K562 (cell line): ENCODE measurements at regions not wholly inside any gene's neighbourhood (a gene's known extent, or its start where the extent isn't known, plus 50 kb on each side); places are given as distances from the start of the nearest gene placed in this dataset.

ENCODE experiments used
- ATAC-seq: fragments of 200-7000 bp; cut with Tn5 transposase; 3 replicates; pipeline ENCODE4 v1.9.1; 2020; ENCODE audit warnings: moderate library complexity
- BruUV-seq: library from RNA; stranded (reverse); fragments of 400-500 nt; replicated peaks from 2 replicates; lab custom pipeline; 2021; lab: Mats Ljungman, UMichigan
- CTCF ChIA-PET: fragments of 300-600 bp; formaldehyde crosslinking; extraction: SDS; loops from one replicate; lab custom pipeline; 2021; ENCODE audit warnings: low intra/inter-chr PET ratio; lab: Yijun Ruan, JAX
- POLR2A ChIA-PET: fragments of 300-600, 350-650 bp; sonication (Branson Sonifier 250); formaldehyde crosslinking; extraction: SDS; loops from one replicate; lab custom pipeline; 2021; ENCODE audit warnings: antibody characterized with exemption, inconsistent platforms; lab: Yijun Ruan, JAX
- DNase-seq, 4 experiments: peaks; one replicate each; pipeline versions ENCODE4 v3.0.0 to v3.0.0-alpha.2; 2011 to 2018; ENCODE audit warnings: low spot score in 3 of 4, mixed read lengths in 3 of 4; ENCODE audit errors: extremely low read depth in 1 of 4
- FAIRE-seq: peaks from 2 replicates; lab custom pipeline; 2011; peaks lifted over from hg19 to GRCh38; lab: Jason Lieb, UNC
- H2AFZ ChIP-seq: 2 replicates; pipeline ENCODE4 v1.6.0; 2011; ENCODE audit warnings: low read depth, low read length, control low read depth, inconsistent platforms
- H3K27ac ChIP-seq: fragments of 200-600 bp; 3 replicates; pipeline ENCODE4 v1.8.0; 2011; ENCODE audit warnings: low read depth, mild to moderate bottlenecking, control low read depth, inconsistent platforms, low read length, moderate library complexity, mixed read lengths; ENCODE audit errors: extremely low read depth
- H3K27me3 ChIP-seq, 2 experiments: fragments of 300-600 bp in 1 of 2; 2 replicates in 1 of 2; 3 replicates in 1 of 2; pipeline versions ENCODE4 v1.6.0 to v1.8.0; 2011; ENCODE audit warnings: inconsistent platforms in 2 of 2, low read length in 2 of 2, mild to moderate bottlenecking in 1 of 2, mixed read lengths in 1 of 2, moderate library complexity in 1 of 2; ENCODE audit not compliant: control insufficient read depth in 2 of 2, insufficient read depth in 2 of 2
- H3K36me3 ChIP-seq: fragments of 300-600 bp; 3 replicates; pipeline ENCODE4 v1.8.0; 2011; ENCODE audit warnings: mild to moderate bottlenecking, low read length, inconsistent platforms; ENCODE audit not compliant: control insufficient read depth, insufficient read depth
- H3K4me1 ChIP-seq, 2 experiments: fragments of 200-600 bp in 1 of 2; replicated peaks in 1 of 2; 2 replicates in 1 of 2; 3 replicates in 1 of 2; pipeline versions ENCODE4 v1.5.1 to v1.8.0; 2011; ENCODE audit warnings: inconsistent platforms in 2 of 2, low read length in 2 of 2, mild to moderate bottlenecking in 1 of 2, mixed read lengths in 1 of 2, moderate library complexity in 1 of 2; ENCODE audit not compliant: control insufficient read depth in 2 of 2, insufficient read depth in 2 of 2
- H3K4me2 ChIP-seq: 2 replicates; pipeline ENCODE4 v1.6.1; 2011; ENCODE audit warnings: low read length, control low read depth, inconsistent platforms, mixed read lengths; ENCODE audit not compliant: insufficient read depth
- H3K4me3 ChIP-seq: fragments of 200-600 bp; sonication (generic), shearing (Covaris generic); 2 replicates; pipeline ENCODE4 v1.5.1; 2016; ENCODE audit warnings: control low read depth, inconsistent platforms
- H3K79me2 ChIP-seq: fragments of 200-600 bp; 3 replicates; pipeline ENCODE4 v1.8.0; 2011; ENCODE audit warnings: low read length, inconsistent platforms; ENCODE audit not compliant: control insufficient read depth, insufficient read depth
- H3K9ac ChIP-seq, 2 experiments: 2 replicates each; pipeline versions ENCODE4 v1.6.0 to v1.6.1; 2011; ENCODE audit warnings: low read depth in 2 of 2, low read length in 2 of 2, control low read depth in 1 of 2, inconsistent platforms in 1 of 2, mild to moderate bottlenecking in 1 of 2, mixed read lengths in 1 of 2; ENCODE audit not compliant: insufficient read depth in 1 of 2
- H3K9me1 ChIP-seq: one replicate; pipeline ENCODE4 v1.6.0; 2011; ENCODE audit warnings: inconsistent platforms, mild to moderate bottlenecking, low read length, moderate library complexity; ENCODE audit not compliant: control insufficient read depth, insufficient read depth
- H3K9me3 ChIP-seq: replicated peaks from 2 replicates; pipeline ENCODE4 v1.5.1; 2011; ENCODE audit warnings: low read depth, low read length, inconsistent platforms; ENCODE audit not compliant: control insufficient read depth, insufficient read depth
- H4K20me1 ChIP-seq: replicated peaks from 2 replicates; pipeline ENCODE4 v1.6.1; 2011; ENCODE audit warnings: low read length, inconsistent platforms, mixed read lengths; ENCODE audit not compliant: control insufficient read depth, insufficient read depth
- DIDO1 ChIP-seq: fragments of 450-650 bp; IDR thresholded peaks from 2 replicates; pipeline ENCODE4 v1.6.1; 2016; ENCODE audit warnings: low read depth, missing biosample characterization, missing genetic modification characterization
- HEY1 ChIP-seq: fragments of 250-450 bp; sonication (Bioruptor Pico); IDR thresholded peaks from 2 replicates; pipeline ENCODE4 v1.5.0; 2020; ENCODE audit warnings: mild to moderate bottlenecking, moderate library complexity, borderline replicate concordance
- ILK ChIP-seq: fragments of 450-650 bp; IDR thresholded peaks from 2 replicates; pipeline ENCODE4 v1.6.1; 2016; ENCODE audit warnings: missing genetic modification characterization, low read depth, mild to moderate bottlenecking, missing compliant biosample characterization, moderate library complexity, borderline replicate concordance
- KLF13 ChIP-seq: fragments of 450-650 bp; IDR thresholded peaks from 2 replicates; pipeline ENCODE4 v1.6.1; 2016; ENCODE audit warnings: missing genetic modification characterization, low read depth, mild to moderate bottlenecking, missing compliant biosample characterization, moderate library complexity, borderline replicate concordance
- LEF1 ChIP-seq: fragments of 450-650 bp; IDR thresholded peaks from 2 replicates; pipeline ENCODE4 v1.6.1; 2016; ENCODE audit warnings: mild to moderate bottlenecking
- NFE2L1 ChIP-seq: fragments of 450-650 bp; IDR thresholded peaks from 2 replicates; pipeline ENCODE4 v1.6.1; 2016; ENCODE audit warnings: missing genetic modification characterization, low read depth, mild to moderate bottlenecking, missing compliant biosample characterization, moderate library complexity, borderline replicate concordance
- RB1 ChIP-seq: fragments of 450-650 bp; IDR thresholded peaks from 2 replicates; pipeline ENCODE4 v1.6.1; 2017; ENCODE audit warnings: low read depth, mild to moderate bottlenecking
- RBM25 ChIP-seq: fragments of 200-400 bp; formaldehyde crosslinking; IDR thresholded peaks from 2 replicates; pipeline ENCODE4 v1.6.1; 2018; ENCODE audit warnings: low read length, low read depth, moderate library complexity; ENCODE audit not compliant: severe bottlenecking
- RBM34 ChIP-seq: fragments of 200-400 bp; formaldehyde crosslinking; IDR thresholded peaks from 2 replicates; pipeline ENCODE4 v1.6.1; 2018; ENCODE audit warnings: low read length, borderline replicate concordance; ENCODE audit not compliant: insufficient read depth
- XRCC4 ChIP-seq: IDR thresholded peaks from one replicate; pipeline ENCODE4 v1.6.1; 2011; ENCODE audit not compliant: insufficient read depth, insufficient read length; ENCODE audit errors: extremely low read depth
- ZBTB7A ChIP-seq: IDR thresholded peaks from 2 replicates; pipeline ENCODE4 v1.6.1; 2011; ENCODE audit warnings: low read depth, mild to moderate bottlenecking, low read length, moderate library complexity, borderline replicate concordance; ENCODE audit not compliant: control insufficient read depth
- ZNF282 ChIP-seq: sonication (generic); formaldehyde crosslinking; IDR thresholded peaks from 2 replicates; pipeline ENCODE4 v1.8.1; 2023; ENCODE audit warnings: missing genetic modification reagents
- ZNF75A ChIP-seq: fragments of 450-650 bp; formaldehyde crosslinking; IDR thresholded peaks from 2 replicates; pipeline ENCODE4 v1.4.0; 2020; ENCODE audit warnings: mild to moderate bottlenecking
- WGBS: fragments of 100-300 bp; shearing (Covaris generic); methylation state at CpG from one replicate; pipeline ENCODE4 v1.1.6; 2016; ENCODE audit warnings: low coverage, mixed read lengths; ENCODE audit not compliant: insufficient coverage; ENCODE audit errors: missing lambda C conversion rate; 5-methylcytosine and 5-hydroxymethylcytosine counted together
- in situ Hi-C: fragments of 300-500 bp; cut with MboI; formaldehyde crosslinking; loops from 4 replicates; pipeline ENCODE4 v1.15.0; 2018; ENCODE audit warnings: inconsistent platforms, mixed read lengths
- intact Hi-C: fragments of 100-400 bp; cut with micrococcal nuclease; formaldehyde crosslinking; loops from 2 replicates; pipeline ENCODE4 v1.14.2; 2022
- TF ChIP-seq, protein P1 (sequence below): fragments of 450-650 bp; conservative IDR thresholded peaks from 2 replicates; pipeline ENCODE4 v1.6.1; 2016; ENCODE audit warnings: missing genetic modification characterization, low read depth, mild to moderate bottlenecking, control low read depth, missing compliant biosample characterization
- TF ChIP-seq, protein P2 (sequence below): fragments of 250-450 bp; sonication (Bioruptor Pico); IDR thresholded peaks from 2 replicates; pipeline ENCODE4 v1.8.0; 2022; ENCODE audit warnings: inconsistent platforms

DNA sequence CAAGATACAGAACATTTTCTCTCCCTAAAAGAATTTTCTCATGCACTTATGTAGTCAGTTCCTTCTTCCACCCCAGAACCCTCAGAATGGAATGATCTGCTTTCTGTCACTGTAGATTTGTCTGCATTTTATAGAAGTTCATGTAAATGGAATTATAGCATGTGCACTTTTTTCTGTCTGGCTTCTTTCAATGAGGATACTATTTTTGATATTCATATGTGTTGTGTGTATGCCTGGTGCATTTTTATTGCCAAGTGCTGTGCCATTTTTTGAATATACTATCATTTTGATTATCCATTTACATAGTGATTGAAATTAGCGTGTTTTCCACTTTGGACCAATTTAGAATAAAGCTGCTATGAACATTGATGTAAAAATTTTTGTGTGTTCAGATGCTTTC is 156.6 kb upstream of the ALCAM start:
- ATAC-seq (no peak), FAIRE-seq (no peak), DNase-seq (no peak)
- TF ChIP-seq ZBTB7A = no peak
- TF ChIP-seq DIDO1 (tag) = no peak
- TF ChIP-seq ZNF75A (CRISPR knock-in tag) = no peak
- no peak for TF ChIP-seq LEF1
- TF ChIP-seq RBM25 = no peak
- no peak for TF ChIP-seq RB1
- no peak for TF ChIP-seq KLF13 (tag)
- in situ Hi-C loops (no loop called here), intact Hi-C loops (no loop called here)
- Histone ChIP-seq H3K9ac (no peak overlapping the region), H3K9me3 (no peaks in the 10 kb centered on the region), H3K4me1 (no peaks in the 10 kb centered on the region), H3K27ac (no peak overlapping the region), H3K4me2 (no peak overlapping the region), H3K9me1 (no peaks in the 10 kb centered on the region), H4K20me1 (no peaks in the 10 kb centered on the region), H3K27me3 (no peaks in the 10 kb centered on the region), H2AFZ (no peak overlapping the region), H3K79me2 (no peaks in the 10 kb centered on the region), H3K4me3 (no peak overlapping the region), H3K36me3 (no peaks in the 10 kb centered on the region)
- ChIA-PET CTCF (no interaction called here), POLR2A (no interaction called here)
- no TSS peak for BruUV-seq
- WGBS = 0% methylated on average over 1 of the region's 1 CpG

- ChIA-PET POLR2A (no interaction called here), CTCF (no interaction called here)
- in situ Hi-C loops = no loop called here
- no peaks in the 10 kb centered on the region for H3K9me1 ChIP-seq
- H3K4me1 ChIP-seq = no peaks in the 10 kb centered on the region
- no peaks in the 10 kb centered on the region for H4K20me1 ChIP-seq
- ATAC-seq = no peak
- DNase-seq = no peak
- H3K9ac ChIP-seq = no peak overlapping the region
- no peaks in the 10 kb centered on the region for H3K27me3 ChIP-seq
- intact Hi-C loops = no loop called here
- no peak overlapping the region for H3K4me2 ChIP-seq
- H3K4me3 ChIP-seq = no peak overlapping the region
- H3K27ac ChIP-seq = no peak overlapping the region
- BruUV-seq = no TSS peak
- no peaks in the 10 kb centered on the region for H3K36me3 ChIP-seq
- no peak overlapping the region for H2AFZ ChIP-seq
- WGBS = 0% methylated on average over 1 of the region's 1 CpG
- H3K9me3 ChIP-seq = no peaks in the 10 kb centered on the region
- FAIRE-seq = no peak
- no peaks in the 10 kb centered on the region for H3K79me2 ChIP-seq
- TF ChIP-seq XRCC4 = no peak
- no peak for TF ChIP-seq RBM34
- no peak for TF ChIP-seq ILK (tag)
- TF ChIP-seq HEY1 = no peak
- TF ChIP-seq, protein P1, sequence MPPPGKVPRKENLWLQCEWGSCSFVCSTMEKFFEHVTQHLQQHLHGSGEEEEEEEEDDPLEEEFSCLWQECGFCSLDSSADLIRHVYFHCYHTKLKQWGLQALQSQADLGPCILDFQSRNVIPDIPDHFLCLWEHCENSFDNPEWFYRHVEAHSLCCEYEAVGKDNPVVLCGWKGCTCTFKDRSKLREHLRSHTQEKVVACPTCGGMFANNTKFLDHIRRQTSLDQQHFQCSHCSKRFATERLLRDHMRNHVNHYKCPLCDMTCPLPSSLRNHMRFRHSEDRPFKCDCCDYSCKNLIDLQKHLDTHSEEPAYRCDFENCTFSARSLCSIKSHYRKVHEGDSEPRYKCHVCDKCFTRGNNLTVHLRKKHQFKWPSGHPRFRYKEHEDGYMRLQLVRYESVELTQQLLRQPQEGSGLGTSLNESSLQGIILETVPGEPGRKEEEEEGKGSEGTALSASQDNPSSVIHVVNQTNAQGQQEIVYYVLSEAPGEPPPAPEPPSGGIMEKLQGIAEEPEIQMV = no peak
- no peak for TF ChIP-seq NFE2L1 (tag)
- TF ChIP-seq, protein P2, sequence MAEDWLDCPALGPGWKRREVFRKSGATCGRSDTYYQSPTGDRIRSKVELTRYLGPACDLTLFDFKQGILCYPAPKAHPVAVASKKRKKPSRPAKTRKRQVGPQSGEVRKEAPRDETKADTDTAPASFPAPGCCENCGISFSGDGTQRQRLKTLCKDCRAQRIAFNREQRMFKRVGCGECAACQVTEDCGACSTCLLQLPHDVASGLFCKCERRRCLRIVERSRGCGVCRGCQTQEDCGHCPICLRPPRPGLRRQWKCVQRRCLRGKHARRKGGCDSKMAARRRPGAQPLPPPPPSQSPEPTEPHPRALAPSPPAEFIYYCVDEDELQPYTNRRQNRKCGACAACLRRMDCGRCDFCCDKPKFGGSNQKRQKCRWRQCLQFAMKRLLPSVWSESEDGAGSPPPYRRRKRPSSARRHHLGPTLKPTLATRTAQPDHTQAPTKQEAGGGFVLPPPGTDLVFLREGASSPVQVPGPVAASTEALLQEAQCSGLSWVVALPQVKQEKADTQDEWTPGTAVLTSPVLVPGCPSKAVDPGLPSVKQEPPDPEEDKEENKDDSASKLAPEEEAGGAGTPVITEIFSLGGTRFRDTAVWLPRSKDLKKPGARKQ (CRISPR knock-in tag) = no peak
- TF ChIP-seq ZNF282 (CRISPR knock-in tag) = no peak
Observed at GRCh38 chr3:105214590-105214989, 152.1 kb upstream of the ALCAM start.
